Stimulated activated CD8-positive, alpha-beta memory T cell treated with anti-CD3 and anti-CD28 coated beads, Interleukin-4, amount 100 ng/mL, for 4 hours (primary cell): ENCODE measurements at regions not wholly inside any gene's neighbourhood (a gene's known extent, or its start where the extent isn't known, plus 50 kb on each side); places are given as distances from the start of the nearest gene placed in this dataset.

Experiments
- DNase-seq, 2 donors: peaks; one replicate each; pipeline ENCODE4 v3.0.0-alpha.2; 2020; ENCODE audit warnings: low read depth in 2 of 2, low spot score in 1 of 2

DNA sequence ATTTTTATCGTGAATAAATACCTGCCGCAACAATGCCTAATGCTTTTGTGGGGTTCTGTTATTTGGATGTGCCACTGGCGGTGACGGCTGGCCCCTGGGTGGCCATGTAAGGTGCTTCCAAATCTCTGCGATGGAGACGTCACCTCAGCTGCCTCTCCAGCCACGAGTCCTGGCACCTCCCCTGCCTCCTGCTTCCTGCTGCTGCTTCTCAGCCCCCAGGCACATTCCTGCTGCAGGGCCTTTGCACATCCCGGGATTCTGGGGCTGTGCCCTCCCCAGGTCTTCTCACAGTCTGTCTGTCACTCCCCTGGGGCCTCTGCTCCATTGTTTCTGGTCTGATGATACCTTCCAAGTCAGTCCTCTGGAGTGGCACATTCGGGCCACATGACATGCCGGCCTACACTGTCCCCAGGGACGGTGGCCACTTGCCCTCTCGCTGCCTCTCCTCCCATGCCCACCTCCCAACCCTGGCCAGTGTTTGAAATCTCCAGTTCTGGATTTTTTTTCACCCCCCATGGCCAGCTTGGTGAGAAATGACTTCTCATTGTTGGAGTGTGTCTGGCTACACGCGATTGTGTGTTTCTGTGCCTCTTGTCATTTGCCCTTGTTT, 151.8 kb downstream of the KIF26A start:
- DNase-seq, result no peak

- DNase-seq, result no peak
Measured at GRCh38 chr14:104290756-104291122, 152.4 kb downstream of the KIF26A start.

DNA sequence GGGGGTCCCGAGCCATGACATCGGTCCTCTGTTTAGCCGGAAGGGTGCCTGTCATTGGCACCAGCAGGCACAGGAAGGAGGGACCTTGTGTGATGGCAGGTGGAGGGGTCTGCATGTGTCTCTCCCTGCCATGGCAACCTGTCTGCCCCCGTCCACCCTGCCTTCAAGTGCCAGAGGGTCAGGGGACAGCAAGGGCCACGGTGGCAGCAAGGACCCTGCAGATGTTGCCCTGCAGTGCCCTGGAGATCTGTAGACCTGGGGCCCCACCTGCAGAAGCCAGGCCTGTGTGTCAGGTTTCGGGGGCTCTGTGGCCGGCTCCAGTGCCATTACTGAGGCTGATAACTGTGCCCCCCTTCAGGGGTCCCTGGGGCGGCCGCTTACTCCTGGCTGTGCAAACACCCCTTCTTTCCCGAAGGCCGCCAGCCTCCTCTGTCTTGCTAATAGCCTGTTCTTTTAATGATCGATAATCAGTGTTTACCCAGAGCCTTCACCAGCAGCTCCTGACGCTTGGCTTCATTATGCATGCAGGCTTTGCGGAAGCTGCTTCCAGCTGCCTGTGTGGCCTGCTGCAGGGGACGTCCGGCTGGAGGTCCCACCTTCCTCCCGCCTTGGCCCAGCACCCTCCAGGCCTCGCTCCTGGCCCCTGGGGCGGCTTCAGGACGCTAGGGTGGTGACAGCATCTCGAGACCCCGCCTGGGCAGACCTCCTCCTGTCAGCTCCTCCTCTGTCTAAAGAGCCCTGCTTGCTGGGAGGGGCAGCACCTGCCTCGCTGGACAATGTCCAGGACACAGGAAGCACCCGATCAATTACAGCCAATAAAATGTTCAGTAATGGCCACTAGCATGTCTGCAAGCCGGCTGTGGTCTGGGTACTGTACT, 153.0 kb downstream of the KIF26A start:
- no peak for DNase-seq

- no peak for DNase-seq
Measured at GRCh38 chr14:104292084-104292970, 153.9 kb downstream of the KIF26A start.

DNA sequence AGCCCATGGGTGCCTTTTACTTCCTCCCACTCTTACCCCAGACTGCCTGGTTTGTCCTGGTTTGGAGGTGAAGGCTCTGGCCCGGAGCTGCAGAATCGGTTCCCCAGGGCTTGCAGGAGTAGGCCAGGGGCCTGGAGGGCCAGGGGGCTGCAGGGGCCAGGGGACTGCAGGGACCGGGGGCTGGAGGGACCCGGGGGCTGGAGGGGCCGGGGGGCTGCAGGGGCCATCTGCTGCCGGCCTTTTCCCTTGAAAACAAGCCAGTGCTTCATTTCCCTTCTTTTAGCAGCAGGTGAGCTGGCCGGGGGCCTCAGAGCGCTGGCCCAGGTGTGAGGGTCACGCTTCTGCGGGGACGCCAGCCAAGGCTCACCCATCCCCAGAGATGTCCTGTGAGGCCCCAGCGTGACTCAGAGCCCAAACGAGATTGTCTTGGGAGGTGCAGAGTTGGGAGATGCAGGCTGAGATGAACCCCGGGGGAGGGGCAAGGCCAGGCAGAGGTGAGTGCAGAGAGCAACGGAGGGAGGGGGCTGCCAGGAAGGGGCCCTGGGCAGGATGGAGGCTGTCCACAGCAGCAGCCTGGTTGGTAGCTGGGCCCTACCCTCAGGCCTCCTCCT, 154.9 kb downstream of the KIF26A start:
- no peak for DNase-seq

- no peak for DNase-seq
Measured at GRCh38 chr14:104293851-104294627, 155.7 kb downstream of the KIF26A start.

DNA sequence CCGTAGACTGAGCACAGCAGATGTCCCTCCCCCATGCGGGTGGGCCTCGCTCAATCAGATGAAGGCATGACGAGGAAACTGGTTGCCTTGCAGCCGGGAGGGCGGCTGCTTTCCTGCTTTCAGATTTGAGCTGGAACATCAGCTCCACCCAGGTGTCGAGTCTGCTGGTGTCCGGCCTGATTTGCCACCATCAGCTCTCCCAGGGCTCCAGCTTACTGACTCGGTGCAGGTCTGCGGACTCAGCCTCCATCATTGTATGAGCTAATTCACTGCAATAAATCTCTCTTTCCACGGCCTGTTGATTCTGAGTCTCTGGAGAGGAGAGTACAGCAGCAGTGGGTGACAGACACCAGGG, 156.2 kb downstream of the KIF26A start:
- no peak for DNase-seq

- no peak for DNase-seq
Measured at GRCh38 chr14:104294983-104295680, 156.7 kb downstream of the KIF26A start.

- DNase-seq, result no peak
Measured at GRCh38 chr14:104295681-104296387, 157.4 kb downstream of the KIF26A start.

- DNase-seq, result no peak
Measured at GRCh38 chr14:104296388-104297312, 158.3 kb downstream of the KIF26A start.

DNA sequence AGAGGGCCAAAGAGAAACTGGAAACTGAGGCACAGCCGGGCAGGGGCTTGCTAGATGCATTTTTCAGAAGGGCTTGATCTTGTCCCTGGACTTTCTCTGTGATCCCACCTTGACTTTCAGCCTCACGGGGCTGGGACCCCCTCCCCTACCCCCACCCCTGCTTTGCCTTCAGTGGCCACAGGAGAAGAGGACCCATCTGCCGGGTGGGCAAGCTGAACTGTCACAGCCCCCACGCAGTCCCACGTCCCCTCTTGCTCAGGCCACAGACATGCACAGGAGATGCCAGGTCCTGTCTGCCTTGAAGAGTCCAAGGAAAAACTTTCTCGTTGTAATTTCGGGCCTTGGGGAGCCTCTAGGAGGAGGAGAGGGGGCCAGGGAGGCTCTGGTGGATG, 158.9 kb downstream of the KIF26A start:
- no peak for DNase-seq

DNA sequence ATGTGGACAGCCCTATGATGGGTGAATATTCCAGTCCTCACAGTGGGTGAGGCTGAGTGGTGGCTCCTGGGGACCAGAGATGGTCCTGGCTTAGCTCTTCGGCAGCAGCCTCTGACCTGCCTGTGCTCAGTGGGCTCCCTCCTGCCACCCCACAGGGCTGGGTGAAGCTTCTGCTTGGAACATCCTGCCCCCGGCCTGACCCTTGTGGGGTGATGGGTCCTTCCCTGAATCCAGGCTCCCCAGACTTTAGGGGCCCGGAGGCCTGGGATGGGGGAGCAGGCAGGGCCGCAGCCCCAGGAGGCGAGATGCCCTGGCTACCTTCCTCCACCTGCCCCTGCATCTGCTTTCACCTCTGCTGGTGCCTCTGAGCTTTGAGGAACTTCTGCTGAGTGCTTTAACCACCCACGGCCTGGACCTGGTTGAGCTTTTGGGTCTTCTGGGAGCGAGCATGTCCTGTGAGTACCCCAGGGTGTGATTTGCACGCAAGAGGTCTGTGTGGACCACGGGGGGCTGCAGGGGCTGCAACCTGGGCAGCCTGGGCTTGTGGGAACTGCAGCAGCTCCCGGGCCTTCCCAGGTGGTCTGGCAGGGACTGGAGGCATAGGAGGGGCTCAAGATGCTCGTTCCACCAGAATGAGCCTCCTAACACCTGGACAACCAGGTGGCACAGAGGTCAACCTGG, 159.5 kb downstream of the KIF26A start:
- DNase-seq, result no peak

DNA sequence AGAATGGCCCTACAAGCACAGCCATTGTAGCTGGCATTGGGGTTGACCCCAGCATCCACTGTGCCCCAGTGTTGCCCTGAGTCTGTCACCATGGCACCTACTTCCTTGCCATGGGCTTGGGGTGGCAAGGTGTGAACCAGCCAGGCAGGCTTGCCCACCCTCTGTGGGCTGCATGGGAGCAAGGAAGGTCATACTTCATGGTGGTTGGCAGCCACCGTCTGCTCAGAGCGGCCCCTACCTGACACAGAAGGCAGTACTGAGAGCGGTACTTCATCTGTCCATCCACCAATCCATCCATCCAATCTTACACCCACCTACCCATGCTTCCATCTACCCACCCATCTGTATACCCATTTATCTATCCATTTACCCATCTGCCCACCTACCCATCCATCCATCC, 160.1 kb downstream of the KIF26A start:
- DNase-seq, result no peak

GRCh38 chr14:104299993-104300761, 161.8 kb downstream of the KIF26A start:
- DNase-seq, result no peak

- no peak for DNase-seq
Measured at GRCh38 chr14:104301731-104302460, 163.5 kb downstream of the KIF26A start.

- DNase-seq, result no peak
Measured at GRCh38 chr14:104302794-104303405, 164.5 kb downstream of the KIF26A start.
